M059J (cell line): ENCODE measurements at regions not wholly inside any gene's neighbourhood (a gene's known extent, or its start where the extent isn't known, plus 50 kb on each side); places are given as distances from the start of the nearest gene placed in this dataset.

ENCODE experiments used
- DNase-seq: peaks from one replicate; pipeline ENCODE4 v3.0.0-alpha.2; 2012; ENCODE audit warnings: low read depth

DNA sequence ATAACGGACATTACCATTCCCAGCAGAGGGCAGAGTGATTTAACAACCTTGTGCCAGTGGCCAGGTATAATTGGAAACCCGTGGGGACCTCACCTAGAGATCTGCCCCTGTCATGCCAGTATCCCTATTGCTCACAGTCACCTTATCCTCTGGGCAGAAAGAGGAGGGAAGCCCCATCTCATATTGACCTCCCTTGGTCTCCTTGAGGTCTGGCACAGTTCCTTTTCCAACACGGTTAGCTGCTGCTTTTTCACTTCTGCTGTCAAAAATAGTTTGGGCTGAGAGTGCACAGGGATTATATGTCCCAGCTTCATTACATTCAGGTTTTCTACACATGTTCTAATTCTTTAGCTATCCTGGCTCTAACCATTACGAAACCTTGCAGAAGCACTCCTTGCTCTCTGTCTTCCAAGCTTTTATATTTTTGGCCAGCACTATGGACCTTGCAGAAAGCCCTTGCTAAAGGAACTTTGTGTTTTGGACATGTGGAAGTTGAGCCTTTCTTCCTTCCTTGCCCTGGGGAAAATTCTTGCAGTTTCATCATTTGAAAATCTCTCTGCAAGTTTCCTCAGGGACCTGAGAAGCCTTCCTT is 111.7 kb upstream of the MIS18BP1 start:
- no peak for DNase-seq

DNA sequence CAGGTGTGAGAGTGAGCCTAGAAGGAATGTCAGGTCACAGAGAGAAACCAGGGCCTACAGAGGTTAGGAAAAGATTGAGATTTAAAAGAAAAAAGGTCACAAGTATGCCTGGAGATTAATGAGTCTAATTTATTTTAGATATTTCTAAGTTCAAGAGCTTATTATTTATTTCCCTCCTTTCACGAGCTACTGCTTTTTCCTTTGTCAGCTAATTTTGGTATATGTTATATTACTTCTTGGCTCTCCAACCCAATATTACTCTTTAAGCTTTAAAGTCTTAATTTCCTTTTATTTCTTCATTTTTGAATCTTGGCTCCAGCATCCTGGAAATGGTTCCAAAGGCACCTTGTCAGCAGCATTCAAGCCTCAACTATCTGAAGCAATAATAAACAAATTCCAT is 109.5 kb upstream of the MIS18BP1 start:
- DNase-seq: no peak

DNA sequence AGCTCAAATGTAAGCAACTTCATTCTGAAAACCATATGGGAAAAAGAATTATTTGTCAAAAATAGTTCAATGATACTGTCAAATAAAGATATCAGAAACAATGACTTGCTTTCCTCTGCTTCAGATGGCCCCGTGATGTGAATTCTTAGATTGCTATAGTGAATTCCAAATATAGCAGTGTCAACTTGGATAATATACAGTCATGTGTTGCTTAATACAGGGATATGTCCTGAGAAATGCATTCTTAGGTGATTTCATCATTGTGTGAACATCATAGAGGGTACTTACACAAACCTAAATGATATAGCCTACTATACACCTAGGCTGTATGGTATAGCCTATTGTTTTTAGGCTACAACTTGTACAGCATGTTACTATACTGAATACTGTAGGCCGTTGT is 108.7 kb upstream of the MIS18BP1 start:
- DNase-seq: no peak

DNA sequence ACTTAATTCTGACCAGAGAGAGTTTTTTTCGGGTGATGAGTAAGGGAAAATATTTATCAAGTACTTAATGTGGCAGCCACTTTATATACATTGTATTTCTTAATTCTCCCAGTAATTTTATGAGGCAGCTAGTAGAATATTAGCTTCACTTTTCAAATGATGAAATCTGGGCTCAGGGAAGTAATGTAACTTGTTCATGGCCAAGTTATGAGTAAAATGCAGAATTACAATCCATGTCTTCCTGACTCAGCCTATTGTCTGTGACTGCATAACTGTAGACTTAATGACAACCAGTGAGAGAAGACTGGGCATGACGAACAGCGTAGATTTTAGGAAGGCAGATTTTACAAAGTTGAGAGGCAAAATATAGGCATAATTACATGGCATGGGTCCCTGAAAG is 106.7 kb upstream of the MIS18BP1 start:
- DNase-seq: no peak

DNA sequence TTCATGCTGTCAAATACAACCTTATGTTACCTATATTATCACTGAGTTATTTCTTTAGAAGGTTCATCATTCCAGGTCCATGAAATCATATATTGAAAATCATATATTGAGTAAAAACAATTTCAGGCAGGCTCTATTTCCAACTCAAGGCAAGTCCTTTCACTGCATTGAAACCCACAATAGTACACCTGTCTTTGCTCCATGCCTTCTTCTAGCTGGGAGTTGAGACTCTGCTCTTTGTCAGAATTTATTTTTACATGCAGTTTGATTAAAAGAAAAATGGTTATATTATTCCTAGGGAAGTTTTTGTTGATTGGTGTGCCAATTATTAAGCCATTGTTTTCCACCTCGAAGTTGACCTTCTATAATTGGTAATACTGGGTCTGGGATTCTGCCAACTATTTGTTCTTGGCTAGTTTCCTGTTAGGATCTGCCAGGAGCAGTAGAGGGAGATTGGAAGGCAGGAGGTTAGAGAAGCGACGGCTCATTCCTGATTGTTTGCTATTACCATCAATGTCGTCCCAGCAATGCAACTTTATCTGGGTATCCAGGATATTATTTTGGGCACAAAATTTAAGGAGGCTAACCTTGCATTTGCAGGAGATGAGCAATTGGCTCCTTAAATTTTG is 79.5 kb upstream of the MIS18BP1 start:
- DNase-seq: no peak

DNA sequence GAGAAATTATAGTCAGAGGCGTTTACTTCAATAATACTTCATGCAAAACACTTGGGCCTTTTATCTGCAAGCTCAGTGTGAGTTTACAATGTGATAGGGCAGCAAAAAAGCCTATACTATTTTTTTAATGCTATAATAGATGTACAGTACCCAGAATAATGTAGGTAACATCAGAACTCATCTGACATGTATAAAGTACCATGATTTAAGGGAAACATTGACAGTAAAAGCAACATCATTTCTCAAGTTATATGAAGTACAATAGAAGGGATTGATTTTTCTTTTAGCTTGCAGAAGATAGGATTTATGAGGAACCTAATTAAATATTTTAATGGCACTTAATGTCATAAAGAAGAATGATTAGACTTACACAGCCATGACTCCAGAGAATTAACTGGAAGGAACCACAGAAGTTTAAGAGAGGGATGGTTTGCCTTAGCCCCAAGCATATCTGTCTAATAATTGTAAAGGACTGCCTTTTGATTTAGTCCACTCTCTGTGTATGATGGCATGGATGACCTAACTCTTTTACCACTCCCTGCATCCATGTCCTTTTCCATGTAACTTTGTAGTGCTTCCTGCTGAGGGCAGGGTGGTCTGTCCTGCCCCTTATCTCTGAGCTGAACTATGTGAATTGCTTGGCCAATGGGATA is 55.9 kb upstream of the MIS18BP1 start:
- no peak for DNase-seq
